H1 (cell line): ENCODE measurements at regions not wholly inside any gene's neighbourhood (a gene's known extent, or its start where the extent isn't known, plus 50 kb on each side); places are given as distances from the start of the nearest gene placed in this dataset.

Experiments used
- CTCF ChIA-PET: fragments of 300-600 bp; sonication (Branson Sonifier 250); formaldehyde crosslinking; loops from one replicate; lab custom pipeline; 2021; ENCODE audit not compliant: partially characterized antibody; lab: Charles Lee
- POLR2A ChIA-PET: fragments of 300-600 bp; sonication (Branson Sonifier 250); formaldehyde crosslinking; loops from one replicate; lab custom pipeline; 2021; ENCODE audit warnings: inconsistent platforms; ENCODE audit not compliant: partially characterized antibody; lab: Charles Lee
- DNase-seq, 2 experiments: peaks; one replicate each; pipeline versions ENCODE4 v3.0.0 to v3.0.0-alpha.2; 2010 to 2022; ENCODE audit warnings: low spot score in 2 of 2, low read depth in 1 of 2, mixed read lengths in 1 of 2
- FAIRE-seq: peaks from 2 replicates; lab custom pipeline; 2011; peaks lifted over from hg19 to GRCh38; lab: Jason Lieb, UNC
- H2AFZ ChIP-seq: 2 replicates; pipeline ENCODE4 v1.8.1; 2012; ENCODE audit warnings: low read length, inconsistent platforms
- H2AK5ac ChIP-seq: 2 replicates; pipeline ENCODE4 v1.6.1; 2013; ENCODE audit warnings: low read depth, low read length
- H2BK120ac ChIP-seq: replicated peaks from 2 replicates; pipeline ENCODE3; 2013; ENCODE audit warnings: low read depth, low read length, inconsistent platforms
- H2BK12ac ChIP-seq: 2 replicates; pipeline ENCODE4 v1.6.1; 2013; ENCODE audit warnings: low read depth, low read length
- H2BK15ac ChIP-seq: 2 replicates; pipeline ENCODE4 v1.6.1; 2013; ENCODE audit warnings: low read length
- H2BK20ac ChIP-seq: 2 replicates; pipeline ENCODE4 v1.6.1; 2013; ENCODE audit warnings: low read length
- H2BK5ac ChIP-seq: 2 replicates; pipeline ENCODE4 v1.6.1; 2013; ENCODE audit warnings: low read depth, low read length
- H3K14ac ChIP-seq: 2 replicates; pipeline ENCODE4 v1.6.1; 2013; ENCODE audit warnings: inconsistent platforms; ENCODE audit not compliant: insufficient read length
- H3K18ac ChIP-seq: 2 replicates; pipeline ENCODE4 v1.6.1; 2013; ENCODE audit warnings: low read length; ENCODE audit errors: extremely low read depth
- H3K23ac ChIP-seq: 2 replicates; pipeline ENCODE4 v1.6.1; 2013; ENCODE audit warnings: inconsistent platforms; ENCODE audit not compliant: insufficient read length
- H3K23me2 ChIP-seq: 2 replicates; pipeline ENCODE4 v1.6.1; 2013; ENCODE audit warnings: low read depth, low read length
- H3K27ac ChIP-seq: 2 replicates; pipeline ENCODE4 v1.6.1; 2011; ENCODE audit warnings: low read depth, low read length, inconsistent platforms
- H3K27me3 ChIP-seq, 4 experiments: replicated peaks in 1 of 4; 1 replicate in 1 of 4; 2 replicates in 3 of 4; pipeline versions ENCODE4 v1.6.1 to v1.8.1; 2011 to 2013; ENCODE audit warnings: low read length in 3 of 4, mild to moderate bottlenecking in 3 of 4, inconsistent platforms in 2 of 4, mixed read lengths in 2 of 4, moderate library complexity in 1 of 4; ENCODE audit not compliant: control insufficient read depth in 3 of 4, insufficient read depth in 3 of 4; ENCODE audit errors: extremely low read depth in 1 of 4
- H3K36me3 ChIP-seq, 4 experiments: 2 replicates each; pipeline versions ENCODE4 v1.6.1 to v1.8.1; 2011 to 2013; ENCODE audit warnings: mild to moderate bottlenecking in 4 of 4, low read length in 3 of 4, moderate library complexity in 2 of 4, control low read depth in 1 of 4, inconsistent platforms in 1 of 4; ENCODE audit not compliant: insufficient read depth in 4 of 4, control insufficient read depth in 2 of 4
- H3K4ac ChIP-seq: replicated peaks from 2 replicates; pipeline ENCODE3; 2013; ENCODE audit warnings: low read length, low read depth, mixed read lengths, inconsistent platforms; ENCODE audit not compliant: insufficient read length
- H3K4me1 ChIP-seq, 4 experiments: replicated peaks in 1 of 4; 1 replicate in 1 of 4; 2 replicates in 3 of 4; pipeline versions ENCODE4 v1.6.1 to v1.8.1; 2011 to 2013; ENCODE audit warnings: low read length in 3 of 4, inconsistent platforms in 2 of 4, mixed read lengths in 1 of 4; ENCODE audit not compliant: insufficient read depth in 4 of 4, control insufficient read depth in 3 of 4
- H3K4me2 ChIP-seq, 2 experiments: 2 replicates each; pipeline versions ENCODE4 v1.6.1 to v1.8.1; 2011 to 2013; ENCODE audit warnings: low read depth in 2 of 2, low read length in 2 of 2, control low read depth in 1 of 2, inconsistent platforms in 1 of 2, mild to moderate bottlenecking in 1 of 2; ENCODE audit not compliant: insufficient read depth in 1 of 2
- H3K4me3 ChIP-seq, 4 experiments: fragments of 200-600, 300-600 bp in 1 of 4; sonication (generic), shearing (Covaris generic), sonication (Bioruptor Twin) in 1 of 4; 2 replicates each; pipeline versions ENCODE4 v1.5.1 to v1.8.1; 2011 to 2016; ENCODE audit warnings: low read length in 4 of 4, low read depth in 3 of 4, control low read depth in 2 of 4, inconsistent platforms in 2 of 4, mild to moderate bottlenecking in 2 of 4, mixed read lengths in 1 of 4, moderate library complexity in 1 of 4; ENCODE audit not compliant: insufficient read depth in 2 of 4; ENCODE audit errors: extremely low read depth in 1 of 4
- H3K56ac ChIP-seq: replicated peaks from 2 replicates; pipeline ENCODE3; 2013; ENCODE audit warnings: low read depth, mild to moderate bottlenecking, mixed read lengths, low read length, inconsistent platforms; ENCODE audit not compliant: insufficient read length
- H3K79me1 ChIP-seq: 2 replicates; pipeline ENCODE4 v1.6.1; 2013; ENCODE audit warnings: low read depth, low read length, control low read depth
- H3K79me2 ChIP-seq, 2 experiments: 2 replicates each; pipeline versions ENCODE4 v1.6.1 to v1.8.1; 2012 to 2013; ENCODE audit warnings: low read length in 2 of 2, mild to moderate bottlenecking in 2 of 2, inconsistent platforms in 1 of 2; ENCODE audit not compliant: insufficient read depth in 2 of 2, control insufficient read depth in 1 of 2
- H3K9ac ChIP-seq, 4 experiments: replicated peaks in 1 of 4; 1 replicate in 1 of 4; 2 replicates in 3 of 4; pipeline versions ENCODE4 v1.6.1 to v1.8.1; 2011 to 2013; ENCODE audit warnings: low read depth in 3 of 4, low read length in 3 of 4, control low read depth in 2 of 4, mild to moderate bottlenecking in 2 of 4, moderate library complexity in 2 of 4, inconsistent platforms in 1 of 4; ENCODE audit errors: extremely low read depth in 1 of 4
- H3K9me3 ChIP-seq, 2 experiments: 2 replicates each; pipeline versions ENCODE4 v1.6.1 to v1.8.1; 2012 to 2013; ENCODE audit warnings: mild to moderate bottlenecking in 2 of 2, moderate library complexity in 2 of 2, control low read depth in 1 of 2, inconsistent platforms in 1 of 2, low read depth in 1 of 2, low read length in 1 of 2, mixed read lengths in 1 of 2; ENCODE audit not compliant: insufficient read depth in 2 of 2
- H4K20me1 ChIP-seq, 2 experiments: replicated peaks in 1 of 2; 2 replicates each; pipeline versions ENCODE3 to v1.8.1; 2011 to 2013; ENCODE audit warnings: inconsistent platforms in 2 of 2, low read length in 2 of 2, mild to moderate bottlenecking in 1 of 2; ENCODE audit not compliant: insufficient read depth in 2 of 2, control insufficient read depth in 1 of 2
- H4K5ac ChIP-seq: 2 replicates; pipeline ENCODE4 v1.6.1; 2013; ENCODE audit warnings: low read length, low read depth, mixed read lengths, inconsistent platforms; ENCODE audit not compliant: insufficient read length
- H4K8ac ChIP-seq: 2 replicates; pipeline ENCODE4 v1.8.0; 2013; ENCODE audit warnings: mild to moderate bottlenecking, moderate library complexity, low read length, inconsistent platforms; ENCODE audit not compliant: insufficient read depth; ENCODE audit errors: extremely low read depth
- H4K91ac ChIP-seq: replicated peaks from 2 replicates; pipeline ENCODE3; 2013; ENCODE audit warnings: low read length, mixed read lengths, inconsistent platforms; ENCODE audit not compliant: insufficient read length
- TBP ChIP-seq: IDR thresholded peaks from 2 replicates; pipeline ENCODE4 v1.6.1; 2011; ENCODE audit warnings: low read depth, low read length, improper control_type of control experiment
- WGBS, 2 experiments: shearing (Covaris generic) in 1 of 2; methylation state at CpG; one replicate each; pipeline versions ENCODE4 v1.1.6 to v1.1.7; 2013 to 2015; ENCODE audit warnings: low lambda C conversion rate in 2 of 2, mixed read lengths in 2 of 2, inconsistent platforms in 1 of 2, low coverage in 1 of 2, missing lambda C conversion rate in 1 of 2; ENCODE audit not compliant: insufficient replicate concordance in 2 of 2, insufficient coverage in 1 of 2, insufficient read length in 1 of 2; ENCODE audit errors: extremely low coverage in 1 of 2, missing lambda C conversion rate in 1 of 2; 5-methylcytosine and 5-hydroxymethylcytosine counted together

DNA sequence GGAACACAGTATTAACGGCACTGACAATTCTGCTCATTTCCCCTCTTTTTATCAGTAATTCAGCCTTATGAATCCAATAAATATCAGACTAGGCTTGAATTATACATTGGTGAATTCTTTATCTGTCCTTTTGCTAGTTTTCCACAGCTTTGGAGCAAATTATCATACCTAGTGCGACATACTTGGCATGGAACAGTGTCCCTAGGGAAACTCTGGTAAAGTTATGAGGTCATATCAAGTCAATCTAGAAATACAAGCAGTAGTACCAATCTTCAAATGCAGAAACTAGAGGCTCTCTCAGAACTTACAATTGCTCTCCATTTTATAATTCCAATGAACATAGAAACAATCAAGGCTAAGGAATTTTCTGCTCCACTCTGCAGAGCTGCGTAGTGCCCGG, 449.3 kb upstream of the NPVF start:
- H3K9me3 ChIP-seq: no peaks in the 10 kb centered on the region
- no peak for FAIRE-seq
- no peaks in the 10 kb centered on the region for H3K4me1 ChIP-seq
- no peaks in the 10 kb centered on the region for H3K79me2 ChIP-seq
- no peak overlapping the region for H2BK20ac ChIP-seq
- no peak overlapping the region for H3K14ac ChIP-seq
- 94% methylated on average over 4 of the region's 4 CpGs; no CpG with 5 or more reads in 1 of the 2 experiments for WGBS, 2 experiments
- H4K5ac ChIP-seq: no peak overlapping the region
- H3K27me3 ChIP-seq: no peaks in the 10 kb centered on the region
- H3K4me2 ChIP-seq: no peak overlapping the region
- H2AFZ ChIP-seq: no peak overlapping the region
- no peak overlapping the region for H3K9ac ChIP-seq
- H3K23ac ChIP-seq: no peak overlapping the region
- no peak overlapping the region for H4K91ac ChIP-seq
- H3K23me2 ChIP-seq: no peaks in the 10 kb centered on the region
- no peak overlapping the region for H3K4me3 ChIP-seq
- H4K8ac ChIP-seq: no peak overlapping the region
- H3K18ac ChIP-seq: no peak overlapping the region
- POLR2A ChIA-PET: no interaction called here
- H2BK120ac ChIP-seq: no peak overlapping the region
- no peak overlapping the region for H2BK5ac ChIP-seq
- no peak for DNase-seq
- H3K79me1 ChIP-seq: no peaks in the 10 kb centered on the region
- TF ChIP-seq TBP: no peak
- TF ChIP-seq, all 59 proteins: peak for 0
- Histone ChIP-seq H3K27ac (no peak overlapping the region), H3K36me3 (no peaks in the 10 kb centered on the region), H2BK15ac (no peak overlapping the region), H2AK5ac (no peak overlapping the region), H2BK12ac (no peak overlapping the region), H4K20me1 (no peaks in the 10 kb centered on the region), H3K4ac (no peak overlapping the region), H3K56ac (no peak overlapping the region)
- CTCF ChIA-PET: interaction anchor here (1.4 to 1.8 kb wide), 2 partner anchors 8 to 109 kb away, joined by 3 to 4 read pairs; no protein-coding TSS in a partner anchor
